Pulmonary artery endothelial cell (primary cell): ENCODE measurements at regions not wholly inside any gene's neighbourhood (a gene's known extent, or its start where the extent isn't known, plus 50 kb on each side); places are given as distances from the start of the nearest gene placed in this dataset.

ENCODE experiments used
- DNase-seq: peaks from one replicate; pipeline ENCODE4 v3.0.0-alpha.2; 2011; ENCODE audit warnings: low read depth, low spot score

GRCh38 chr2:6510532-6510931 is 355.2 kb downstream of the CMPK2 start:
- DNase-seq, result no peak

DNA sequence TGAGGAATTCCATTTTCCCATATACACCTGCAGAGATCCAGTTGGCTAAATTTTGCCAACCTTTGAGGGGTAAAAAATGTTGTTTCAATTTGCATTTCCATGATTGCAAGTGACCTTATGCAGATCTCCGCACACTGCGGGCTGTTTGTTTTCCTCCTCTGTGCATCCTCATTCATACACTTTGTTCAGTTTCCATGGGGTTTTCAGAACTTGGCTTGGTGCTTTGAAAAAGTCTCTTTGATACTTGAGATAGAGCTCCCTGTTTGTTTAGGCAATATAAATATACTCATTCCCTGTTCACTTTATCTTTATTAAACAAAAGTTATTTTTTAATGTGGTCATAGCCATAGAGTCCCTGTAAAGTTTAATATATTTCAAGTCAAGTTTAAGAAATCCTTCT is 353.1 kb downstream of the CMPK2 start:
- no peak for DNase-seq

DNA sequence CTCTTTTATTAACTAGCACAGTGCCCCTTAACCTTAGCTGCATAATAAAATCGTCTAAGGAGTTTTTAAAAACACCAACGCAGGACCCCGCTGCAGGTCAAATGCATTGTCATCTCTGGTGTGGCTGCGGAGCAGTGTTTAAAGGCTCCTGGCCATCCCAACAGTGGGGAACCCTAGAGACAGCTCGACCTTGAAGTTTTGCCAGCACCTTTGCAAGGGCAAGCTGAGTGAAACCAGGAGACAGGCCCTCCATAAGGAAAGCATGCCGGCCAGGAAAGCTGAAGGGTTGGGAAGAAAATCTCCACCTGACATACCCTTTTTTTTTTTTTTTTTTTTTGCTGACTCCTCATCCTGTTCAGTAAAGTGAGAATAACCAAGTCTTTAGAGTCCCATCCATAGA is 349.0 kb downstream of the CMPK2 start:
- DNase-seq, result no peak

DNA sequence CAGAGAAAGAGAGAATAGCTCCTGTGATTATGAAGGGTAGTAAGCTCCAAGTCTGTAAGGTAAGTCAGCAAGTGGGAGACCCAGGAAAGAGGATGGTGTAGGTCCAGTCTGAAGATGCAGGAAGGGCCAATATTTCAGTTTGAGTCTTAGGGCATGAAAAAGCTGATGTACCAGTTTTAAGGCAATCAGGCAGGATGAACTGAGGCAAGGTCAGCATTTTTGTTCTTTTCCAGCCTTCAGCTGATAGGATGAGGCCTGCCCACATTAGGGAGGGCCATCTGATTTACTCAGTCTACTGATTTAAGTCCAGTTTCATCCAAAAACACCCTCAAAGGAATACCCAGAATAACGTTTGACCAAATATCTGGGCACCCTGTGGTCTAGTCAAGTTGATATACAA is 347.3 kb downstream of the CMPK2 start:
- no peak for DNase-seq

DNA sequence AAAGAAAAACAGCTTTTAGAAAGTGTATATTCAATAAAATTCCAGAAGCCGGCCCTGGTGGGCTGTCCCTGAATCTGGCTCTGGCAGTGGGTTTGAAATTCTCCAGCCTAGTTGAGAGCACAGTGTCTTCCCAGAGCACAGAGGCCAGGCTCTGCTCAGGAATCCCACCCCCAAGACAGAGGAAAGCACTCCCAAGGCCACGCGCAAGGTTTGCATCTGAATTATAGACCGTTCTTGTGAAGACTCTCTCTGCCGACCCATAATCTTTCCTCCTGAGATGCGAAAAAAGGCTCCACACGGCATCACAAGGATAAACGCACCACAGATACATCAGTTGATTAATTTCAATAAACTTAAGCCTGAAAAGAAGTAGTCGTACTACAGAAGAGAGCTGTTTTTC is 342.2 kb downstream of the CMPK2 start:
- DNase-seq, result no peak

GRCh38 chr2:6524691-6525474 is 340.8 kb downstream of the CMPK2 start:
- no peak for DNase-seq

DNA sequence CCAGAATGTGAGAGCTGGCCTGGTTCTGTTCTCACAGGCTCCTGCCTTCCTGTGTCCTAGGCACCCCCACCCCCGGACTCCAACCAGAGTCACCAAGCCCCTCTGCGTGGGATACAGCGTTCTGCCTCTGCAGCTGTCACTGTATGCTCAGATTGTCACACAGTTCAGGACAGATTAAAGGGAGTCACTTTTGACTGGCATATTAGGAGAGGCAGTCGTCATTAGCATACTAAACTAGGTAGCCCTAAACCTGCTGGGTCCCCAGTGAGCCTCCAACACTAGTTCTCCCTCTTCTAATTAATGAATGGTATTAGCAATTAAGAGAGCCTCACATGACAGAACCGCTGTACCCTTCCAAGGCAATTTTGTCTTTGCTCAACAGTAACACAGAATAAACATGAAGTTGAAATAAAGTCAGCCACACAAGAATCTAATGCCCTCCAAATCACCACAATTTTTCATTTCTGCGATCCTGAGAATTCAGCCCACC is 340.2 kb downstream of the CMPK2 start:
- DNase-seq, result no peak

- DNase-seq, result no peak
Observed at GRCh38 chr2:6526093-6526824, 339.4 kb downstream of the CMPK2 start.

DNA sequence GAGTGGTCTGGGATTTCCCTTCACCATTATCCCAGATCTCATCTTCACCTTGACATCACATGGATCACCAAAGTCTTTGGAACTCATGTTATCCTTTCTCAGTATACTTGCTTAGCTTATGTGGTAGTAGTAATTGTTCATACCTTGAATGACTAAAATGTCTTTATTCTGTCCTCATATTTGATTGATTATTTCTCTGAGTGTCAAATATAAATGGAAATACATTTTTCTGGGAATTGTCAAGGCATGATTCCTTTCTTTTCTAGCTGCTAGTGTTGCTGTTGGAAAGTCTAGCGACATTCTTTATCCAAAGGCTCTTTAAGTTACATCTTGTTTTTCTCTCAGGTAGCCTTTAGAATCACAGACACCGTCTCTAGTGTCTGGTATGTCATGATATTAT is 334.4 kb downstream of the CMPK2 start:
- no peak for DNase-seq

DNA sequence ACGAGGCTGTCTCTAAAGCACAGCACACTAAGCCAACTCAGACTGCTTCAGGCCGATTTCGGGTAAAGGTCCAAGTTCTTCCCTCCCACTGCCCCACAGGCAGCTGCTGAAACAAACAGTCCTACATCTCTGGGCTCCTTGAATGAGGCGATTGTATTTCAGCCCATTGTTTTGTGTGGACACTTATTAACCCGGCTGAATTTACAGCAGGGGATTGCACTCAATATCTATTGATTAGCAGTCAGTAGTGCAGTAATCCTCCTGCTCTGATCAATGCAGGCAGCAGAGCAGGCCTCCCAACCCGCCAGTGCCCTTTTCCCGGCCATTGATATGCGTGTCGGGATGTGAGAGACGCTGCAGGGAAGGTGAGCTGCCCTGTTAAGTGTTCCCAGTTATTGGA is 330.1 kb downstream of the CMPK2 start:
- no peak for DNase-seq

- no peak for DNase-seq
Observed at GRCh38 chr2:6538607-6539006, 327.1 kb downstream of the CMPK2 start.

GRCh38 chr2:6545336-6545735 is 320.4 kb downstream of the CMPK2 start:
- no peak for DNase-seq

DNA sequence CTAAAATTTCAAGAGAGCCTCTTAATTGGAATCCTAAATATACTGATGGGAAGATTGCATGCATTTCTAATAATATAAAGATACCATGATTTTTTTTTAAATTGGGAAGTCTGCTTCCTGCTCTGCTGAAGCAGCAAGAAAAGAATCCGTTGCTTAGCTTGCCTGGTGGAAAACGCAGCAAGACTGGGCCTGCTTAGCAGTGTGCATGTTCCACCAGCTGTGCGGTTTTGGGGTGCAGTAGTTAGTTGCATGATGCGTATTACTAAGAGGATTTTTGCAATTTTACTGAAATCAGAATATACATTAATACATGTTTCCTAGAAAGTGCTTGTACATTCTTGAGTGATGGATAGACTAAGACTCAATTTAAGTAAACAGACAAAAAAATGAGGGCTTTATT is 319.9 kb downstream of the CMPK2 start:
- DNase-seq, result no peak

GRCh38 chr2:6554466-6554865 is 311.2 kb downstream of the CMPK2 start:
- DNase-seq, result no peak

GRCh38 chr2:6556755-6557154 is 309.0 kb downstream of the CMPK2 start:
- no peak for DNase-seq

- DNase-seq, result no peak
Observed at GRCh38 chr2:6557737-6558136, 308.0 kb downstream of the CMPK2 start.

DNA sequence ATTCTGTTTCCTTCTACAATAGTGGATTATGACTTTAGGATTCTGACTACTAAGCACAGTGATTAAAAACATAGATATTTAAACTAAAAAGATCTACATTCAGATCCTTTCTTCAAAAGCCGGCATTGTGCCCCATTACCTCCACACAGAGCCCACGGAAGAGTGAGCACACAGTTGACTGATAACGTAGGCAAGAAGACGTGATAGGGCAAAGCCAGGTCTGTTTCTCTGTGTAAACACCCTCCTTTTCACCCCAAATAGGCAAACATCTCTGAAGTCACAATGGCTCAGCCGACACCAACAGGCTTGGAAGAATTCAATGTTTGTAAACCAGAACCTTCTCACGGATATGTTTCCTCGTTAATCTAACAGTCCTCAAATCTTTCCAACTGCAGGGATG is 302.9 kb downstream of the CMPK2 start:
- no peak for DNase-seq

- DNase-seq, result no peak
Observed at GRCh38 chr2:6564326-6564725, 301.4 kb downstream of the CMPK2 start.

DNA sequence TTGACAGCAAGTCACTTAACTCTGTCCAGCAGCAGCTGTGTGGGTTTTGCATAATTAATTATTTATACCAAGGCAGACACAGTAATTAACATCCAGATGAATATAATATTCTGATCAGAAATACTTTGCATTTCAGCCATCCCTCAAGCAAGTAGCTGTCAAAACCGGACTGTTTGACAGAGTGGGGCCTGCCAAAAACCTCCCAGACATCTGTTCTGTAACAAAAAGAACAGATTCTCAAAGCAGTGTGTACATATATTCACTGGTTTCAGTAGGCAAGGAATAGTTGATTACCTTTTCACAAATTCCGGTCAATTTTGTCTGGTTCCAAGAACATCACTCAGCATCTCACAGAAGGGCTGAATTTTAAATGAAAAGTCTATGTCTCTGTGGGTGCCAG is 291.6 kb downstream of the CMPK2 start:
- DNase-seq, result no peak

DNA sequence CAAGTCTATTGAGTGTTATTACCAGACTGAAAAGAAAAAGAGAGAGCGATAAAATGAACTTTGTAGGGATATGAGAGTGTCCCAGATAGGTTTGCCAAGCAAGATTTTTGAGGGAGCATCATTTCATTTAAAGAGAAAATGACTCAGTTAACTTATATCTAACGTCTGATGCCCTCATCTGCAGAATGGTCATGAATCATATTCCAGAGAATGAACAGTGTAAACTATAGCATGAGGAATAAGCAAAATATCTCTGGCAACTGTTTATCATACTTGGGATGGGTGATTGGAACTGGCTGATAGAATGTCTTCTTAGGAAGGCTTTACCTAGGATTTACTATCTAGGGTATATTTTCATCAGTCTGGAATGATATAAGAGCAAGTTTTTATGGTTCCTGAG is 289.4 kb downstream of the CMPK2 start:
- DNase-seq, result no peak

DNA sequence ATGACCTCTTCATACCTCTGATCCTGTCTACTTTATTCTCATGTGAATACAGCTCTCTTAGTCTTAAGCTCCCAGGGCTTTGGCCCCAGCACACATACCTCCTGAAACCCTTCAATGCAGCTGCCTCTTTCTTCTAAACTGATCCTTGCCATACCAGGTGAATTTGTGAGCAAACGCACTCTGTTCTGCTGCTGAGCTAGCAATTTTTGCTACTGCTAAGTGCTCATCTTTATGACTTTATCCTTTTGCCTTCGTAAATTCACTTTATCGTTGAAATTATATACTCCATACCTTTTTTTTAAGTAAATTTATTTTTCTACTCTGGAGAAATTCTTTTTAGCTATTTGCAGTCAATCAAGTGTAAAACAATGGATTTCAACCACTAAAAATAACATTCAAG is 287.7 kb downstream of the CMPK2 start:
- no peak for DNase-seq

GRCh38 chr2:6578416-6578815 is 287.3 kb downstream of the CMPK2 start:
- no peak for DNase-seq

DNA sequence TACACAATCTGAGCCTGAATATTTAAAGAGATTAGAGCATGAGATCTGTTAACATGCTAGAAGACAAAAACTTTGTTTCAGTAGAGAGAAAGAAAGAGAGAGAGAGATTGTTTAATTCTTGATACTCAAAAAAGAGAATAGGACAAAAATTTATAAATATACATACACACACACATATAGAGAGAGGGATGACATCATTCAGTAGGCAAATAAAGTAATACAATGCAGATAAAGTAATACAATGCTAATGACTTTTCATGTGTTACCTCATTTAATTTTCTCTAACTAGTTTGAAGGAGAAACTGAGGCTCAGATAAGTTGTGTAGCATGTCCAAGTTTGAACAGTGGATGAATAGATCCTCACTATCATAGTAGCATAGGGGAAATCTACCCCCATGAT is 286.4 kb downstream of the CMPK2 start:
- no peak for DNase-seq
